ENCODE measurements at regions not wholly inside any gene's neighbourhood (a gene's known extent, or its start where the extent isn't known, plus 50 kb on each side); places are given as distances from the start of the nearest gene placed in this dataset.

DNA sequence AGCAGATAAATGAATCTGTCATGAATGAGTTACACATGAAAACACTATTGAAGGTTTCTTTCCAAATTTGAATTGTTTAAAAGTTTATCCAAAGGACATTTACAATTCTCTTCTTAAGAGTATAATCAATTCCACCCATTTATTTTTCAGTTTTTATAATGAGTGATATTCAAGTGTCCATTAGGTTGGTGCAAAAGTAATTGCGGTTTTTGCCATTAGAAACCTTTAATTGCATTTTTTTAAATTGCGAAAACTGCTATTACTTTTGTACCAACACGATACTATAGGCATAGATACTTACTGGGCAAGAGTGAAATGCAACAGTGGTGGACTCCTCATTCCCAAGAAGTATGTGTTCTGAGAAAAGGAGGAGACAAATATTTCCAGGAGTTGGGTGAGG lies 422.7 kb upstream of the MON1B start (continued):
- TF ChIP-seq, protein P1, sequence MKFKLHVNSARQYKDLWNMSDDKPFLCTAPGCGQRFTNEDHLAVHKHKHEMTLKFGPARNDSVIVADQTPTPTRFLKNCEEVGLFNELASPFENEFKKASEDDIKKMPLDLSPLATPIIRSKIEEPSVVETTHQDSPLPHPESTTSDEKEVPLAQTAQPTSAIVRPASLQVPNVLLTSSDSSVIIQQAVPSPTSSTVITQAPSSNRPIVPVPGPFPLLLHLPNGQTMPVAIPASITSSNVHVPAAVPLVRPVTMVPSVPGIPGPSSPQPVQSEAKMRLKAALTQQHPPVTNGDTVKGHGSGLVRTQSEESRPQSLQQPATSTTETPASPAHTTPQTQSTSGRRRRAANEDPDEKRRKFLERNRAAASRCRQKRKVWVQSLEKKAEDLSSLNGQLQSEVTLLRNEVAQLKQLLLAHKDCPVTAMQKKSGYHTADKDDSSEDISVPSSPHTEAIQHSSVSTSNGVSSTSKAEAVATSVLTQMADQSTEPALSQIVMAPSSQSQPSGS (CRISPR knock-in tag; IDR thresholded peaks at IDR 0.05; ENCODE audit: borderline replicate concordance, low read depth), result no peak
- TF ChIP-seq CBFB (CRISPR knock-in tag; IDR thresholded peaks at IDR 0.05; ENCODE audit: low read depth) (no peak), HMGA2 (CRISPR knock-in tag; IDR thresholded peaks at IDR 0.05) (no peak)
- TF ChIP-seq, protein P2, sequence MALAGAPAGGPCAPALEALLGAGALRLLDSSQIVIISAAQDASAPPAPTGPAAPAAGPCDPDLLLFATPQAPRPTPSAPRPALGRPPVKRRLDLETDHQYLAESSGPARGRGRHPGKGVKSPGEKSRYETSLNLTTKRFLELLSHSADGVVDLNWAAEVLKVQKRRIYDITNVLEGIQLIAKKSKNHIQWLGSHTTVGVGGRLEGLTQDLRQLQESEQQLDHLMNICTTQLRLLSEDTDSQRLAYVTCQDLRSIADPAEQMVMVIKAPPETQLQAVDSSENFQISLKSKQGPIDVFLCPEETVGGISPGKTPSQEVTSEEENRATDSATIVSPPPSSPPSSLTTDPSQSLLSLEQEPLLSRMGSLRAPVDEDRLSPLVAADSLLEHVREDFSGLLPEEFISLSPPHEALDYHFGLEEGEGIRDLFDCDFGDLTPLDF (CRISPR knock-in tag; IDR thresholded peaks at IDR 0.05), result no peak

GRCh38 chr16:76768948-76769347 lies 422.0 kb upstream of the MON1B start:
- H3K36me3 Mint-ChIP-seq, result peaks cover 26% of the 10 kb centered on the region
- peaks cover 2% of the 10 kb centered on the region; the same call in 1 of the 2 replicates for H3K27me3 Mint-ChIP-seq (ENCODE audit: low read depth)
- H3K4me3 Mint-ChIP-seq, result no peak overlapping the region
- H3K9me3 Mint-ChIP-seq, result peaks cover 68% of the 10 kb centered on the region
- H3K27ac Mint-ChIP-seq, result no peak overlapping the region
- DNase-seq (ENCODE audit: low spot score) (no peak), ATAC-seq (no peak)
- 0 out of 2 replicates have a peak, but pooled peaks cover 3% of the 10 kb centered on the region for H3K4me1 Mint-ChIP-seq
- POLR2A ChIA-PET, result no interaction called here
- CTCF ChIA-PET, result no interaction called here
- TF ChIP-seq SOX15 (CRISPR knock-in tag; IDR thresholded peaks at IDR 0.05) (no peak), ZBTB21 (CRISPR knock-in tag; IDR thresholded peaks at IDR 0.05; ENCODE audit: borderline replicate concordance) (no peak), FOXP1 (CRISPR knock-in tag; IDR thresholded peaks at IDR 0.05; ENCODE audit: borderline replicate concordance) (no peak), ETV6 (CRISPR knock-in tag; IDR thresholded peaks at IDR 0.05) (no peak), JUN (CRISPR knock-in tag; IDR thresholded peaks at IDR 0.05) (no peak), ZNF317 (CRISPR knock-in tag; IDR thresholded peaks at IDR 0.05; ENCODE audit: borderline replicate concordance, low read depth) (no peak), ERG (CRISPR knock-in tag; IDR thresholded peaks at IDR 0.05) (no peak), JAZF1 (CRISPR knock-in tag; IDR thresholded peaks at IDR 0.05) (no peak), ZNF121 (CRISPR knock-in tag; IDR thresholded peaks at IDR 0.05) (no peak), MAX (CRISPR knock-in tag; IDR thresholded peaks at IDR 0.05) (no peak), RORB (CRISPR knock-in tag; IDR thresholded peaks at IDR 0.05) (no peak)
- TF ChIP-seq, protein P3, sequence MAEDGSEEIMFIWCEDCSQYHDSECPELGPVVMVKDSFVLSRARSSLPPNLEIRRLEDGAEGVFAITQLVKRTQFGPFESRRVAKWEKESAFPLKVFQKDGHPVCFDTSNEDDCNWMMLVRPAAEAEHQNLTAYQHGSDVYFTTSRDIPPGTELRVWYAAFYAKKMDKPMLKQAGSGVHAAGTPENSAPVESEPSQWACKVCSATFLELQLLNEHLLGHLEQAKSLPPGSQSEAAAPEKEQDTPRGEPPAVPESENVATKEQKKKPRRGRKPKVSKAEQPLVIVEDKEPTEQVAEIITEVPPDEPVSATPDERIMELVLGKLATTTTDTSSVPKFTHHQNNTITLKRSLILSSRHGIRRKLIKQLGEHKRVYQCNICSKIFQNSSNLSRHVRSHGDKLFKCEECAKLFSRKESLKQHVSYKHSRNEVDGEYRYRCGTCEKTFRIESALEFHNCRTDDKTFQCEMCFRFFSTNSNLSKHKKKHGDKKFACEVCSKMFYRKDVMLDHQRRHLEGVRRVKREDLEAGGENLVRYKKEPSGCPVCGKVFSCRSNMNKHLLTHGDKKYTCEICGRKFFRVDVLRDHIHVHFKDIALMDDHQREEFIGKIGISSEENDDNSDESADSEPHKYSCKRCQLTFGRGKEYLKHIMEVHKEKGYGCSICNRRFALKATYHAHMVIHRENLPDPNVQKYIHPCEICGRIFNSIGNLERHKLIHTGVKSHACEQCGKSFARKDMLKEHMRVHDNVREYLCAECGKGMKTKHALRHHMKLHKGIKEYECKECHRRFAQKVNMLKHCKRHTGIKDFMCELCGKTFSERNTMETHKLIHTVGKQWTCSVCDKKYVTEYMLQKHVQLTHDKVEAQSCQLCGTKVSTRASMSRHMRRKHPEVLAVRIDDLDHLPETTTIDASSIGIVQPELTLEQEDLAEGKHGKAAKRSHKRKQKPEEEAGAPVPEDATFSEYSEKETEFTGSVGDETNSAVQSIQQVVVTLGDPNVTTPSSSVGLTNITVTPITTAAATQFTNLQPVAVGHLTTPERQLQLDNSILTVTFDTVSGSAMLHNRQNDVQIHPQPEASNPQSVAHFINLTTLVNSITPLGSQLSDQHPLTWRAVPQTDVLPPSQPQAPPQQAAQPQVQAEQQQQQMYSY (CRISPR knock-in tag; IDR thresholded peaks at IDR 0.05), result no peak
- TF ChIP-seq, protein P1 (CRISPR knock-in tag; IDR thresholded peaks at IDR 0.05; ENCODE audit: borderline replicate concordance, low read depth), result no peak

Data from WTC11 (cell line).